T-helper 2 cell treated with Interferon-gamma antibody and Interleukin-4, amounts not matched to agents 5 μg/mL and 100 μg/mL, for 36 hours (primary cell): ENCODE measurements at regions not wholly inside any gene's neighbourhood (a gene's known extent, or its start where the extent isn't known, plus 50 kb on each side); places are given as distances from the start of the nearest gene placed in this dataset.

Experiments
- DNase-seq: peaks from one replicate; pipeline ENCODE4 v3.0.0; 2021; ENCODE audit warnings: low spot score
- H3K27ac Mint-ChIP-seq: one replicate; pipeline ENCODE4 v1.8.0; 2021; ENCODE audit warnings: mild to moderate bottlenecking, mixed read lengths
- H3K27me3 Mint-ChIP-seq: one replicate; pipeline ENCODE4 v1.8.0; 2021; ENCODE audit warnings: low read depth, mixed read lengths
- H3K36me3 Mint-ChIP-seq: one replicate; pipeline ENCODE4 v1.8.0; 2021; ENCODE audit warnings: low read depth, mixed read lengths
- H3K4me1 Mint-ChIP-seq: one replicate; pipeline ENCODE4 v1.8.0; 2021; ENCODE audit warnings: low read depth, mixed read lengths
- H3K4me3 Mint-ChIP-seq: one replicate; pipeline ENCODE4 v1.8.0; 2022; ENCODE audit warnings: mild to moderate bottlenecking, moderate library complexity, mixed read lengths
- H3K9me3 Mint-ChIP-seq: one replicate; pipeline ENCODE4 v1.8.0; 2021; ENCODE audit warnings: mixed read lengths

DNA sequence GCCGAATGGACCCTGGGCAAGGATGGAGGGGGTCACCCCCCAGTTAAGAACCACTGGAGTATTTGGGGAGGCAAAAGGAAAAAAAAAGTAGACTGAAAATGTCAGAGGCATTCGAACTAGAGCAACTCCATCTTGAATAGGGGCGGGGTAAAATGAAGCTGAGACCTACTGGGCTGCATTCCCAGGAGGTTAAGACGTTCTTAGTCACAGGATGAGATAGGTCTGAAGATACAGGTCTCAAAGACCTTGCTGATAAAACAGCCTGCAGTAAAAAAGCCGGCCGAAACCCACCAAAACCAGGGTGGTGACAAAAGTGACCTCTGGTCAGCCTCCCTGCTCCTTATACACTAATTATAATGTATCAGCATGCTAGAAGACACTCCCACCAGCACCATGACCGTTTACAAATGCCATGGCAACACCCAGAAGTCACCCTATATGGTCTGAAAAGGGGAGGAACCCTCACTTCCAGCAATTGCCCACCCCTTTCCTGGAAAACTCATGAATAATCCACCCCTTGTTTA, 70.4 kb upstream of the KCNG1 start:
- no peak overlapping the region for H3K4me3 Mint-ChIP-seq
- peaks cover 9% of the 10 kb centered on the region for H3K4me1 Mint-ChIP-seq
- H3K27me3 Mint-ChIP-seq: peaks cover 38% of the 10 kb centered on the region

DNA sequence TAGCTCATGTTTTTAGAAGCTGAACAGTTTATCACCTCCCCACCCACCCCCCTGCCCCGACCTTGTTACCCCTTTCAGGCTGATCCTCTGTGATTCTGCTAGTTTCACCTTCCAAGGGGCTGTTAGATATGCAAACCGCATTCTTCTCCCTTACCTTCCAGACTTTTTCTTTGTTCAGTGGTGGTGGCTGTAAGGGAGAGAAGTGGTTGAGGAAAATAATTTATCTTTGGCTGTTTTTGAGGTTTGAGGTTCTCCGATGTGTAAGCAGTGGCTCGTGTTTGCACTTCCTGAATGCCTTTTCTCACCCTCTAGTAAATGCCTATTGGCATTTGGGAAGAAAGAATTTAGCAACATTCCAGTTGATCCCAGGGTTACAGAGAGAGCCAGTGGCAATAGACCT, 69.4 kb upstream of the KCNG1 start:
- DNase-seq: no peak
- no peaks in the 10 kb centered on the region for H3K36me3 Mint-ChIP-seq
- H3K27me3 Mint-ChIP-seq: peaks cover 37% of the 10 kb centered on the region
- H3K4me1 Mint-ChIP-seq: peaks cover 9% of the 10 kb centered on the region
- H3K4me3 Mint-ChIP-seq: no peak overlapping the region
- no peaks in the 10 kb centered on the region for H3K9me3 Mint-ChIP-seq
- H3K27ac Mint-ChIP-seq: no peak overlapping the region

More for the DNA sequence above, 70.4 kb upstream of the KCNG1 start:
- no peak for DNase-seq
- Mint-ChIP-seq H3K27ac (no peak overlapping the region), H3K36me3 (no peaks in the 10 kb centered on the region), H3K9me3 (no peaks in the 10 kb centered on the region)

DNA sequence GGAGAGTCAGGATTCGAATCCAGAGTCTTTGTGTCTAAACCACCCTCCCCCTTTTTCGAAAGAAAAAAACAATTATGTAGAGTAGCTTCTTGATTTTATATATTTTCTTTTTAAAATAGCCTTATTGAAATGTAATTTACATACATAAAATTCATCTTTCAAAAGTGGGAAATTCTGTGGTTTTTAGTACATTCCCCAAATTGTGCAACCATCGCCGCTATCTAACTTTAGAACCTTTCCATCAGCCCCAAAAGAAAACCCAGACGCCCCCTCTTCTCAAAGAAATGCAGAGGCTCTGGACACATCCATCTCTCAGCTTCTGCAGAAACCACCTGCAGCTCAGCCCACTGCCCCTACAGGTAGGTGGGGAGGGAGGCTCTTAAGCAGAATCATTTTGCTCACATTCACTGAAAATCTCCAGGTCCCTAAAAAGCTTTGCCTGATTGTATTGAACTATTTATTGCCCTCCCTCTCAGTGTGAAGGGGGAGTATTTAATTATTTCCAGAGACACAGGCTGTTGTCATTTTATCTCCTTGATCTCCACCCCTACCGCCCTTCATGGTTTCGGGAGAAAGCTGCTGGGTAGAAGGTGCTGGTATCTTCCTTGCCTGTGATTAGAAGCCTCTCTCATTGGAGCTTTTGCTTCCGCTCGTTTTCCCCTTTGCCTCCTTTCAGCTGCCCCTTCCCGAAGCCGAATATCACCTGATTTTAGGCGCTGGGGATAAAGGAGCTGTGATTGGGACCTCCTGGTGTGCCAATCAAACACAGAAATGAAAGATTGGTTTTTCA, 68.7 kb upstream of the KCNG1 start:
- H3K9me3 Mint-ChIP-seq: no peaks in the 10 kb centered on the region
- H3K27ac Mint-ChIP-seq: no peak overlapping the region
- no peak for DNase-seq
- H3K27me3 Mint-ChIP-seq: peaks cover 37% of the 10 kb centered on the region
- peaks cover 9% of the 10 kb centered on the region for H3K4me1 Mint-ChIP-seq
- H3K4me3 Mint-ChIP-seq: no peak overlapping the region
- no peaks in the 10 kb centered on the region for H3K36me3 Mint-ChIP-seq

- no peak overlapping the region for H3K27ac Mint-ChIP-seq
- peaks cover 34% of the 10 kb centered on the region for H3K27me3 Mint-ChIP-seq
- no peak overlapping the region for H3K4me3 Mint-ChIP-seq
- H3K4me1 Mint-ChIP-seq: peaks cover 9% of the 10 kb centered on the region
- no peaks in the 10 kb centered on the region for H3K36me3 Mint-ChIP-seq
- no peak for DNase-seq
- no peaks in the 10 kb centered on the region for H3K9me3 Mint-ChIP-seq
Measured at GRCh38 chr20:51089840-51090239, 66.9 kb upstream of the KCNG1 start.

DNA sequence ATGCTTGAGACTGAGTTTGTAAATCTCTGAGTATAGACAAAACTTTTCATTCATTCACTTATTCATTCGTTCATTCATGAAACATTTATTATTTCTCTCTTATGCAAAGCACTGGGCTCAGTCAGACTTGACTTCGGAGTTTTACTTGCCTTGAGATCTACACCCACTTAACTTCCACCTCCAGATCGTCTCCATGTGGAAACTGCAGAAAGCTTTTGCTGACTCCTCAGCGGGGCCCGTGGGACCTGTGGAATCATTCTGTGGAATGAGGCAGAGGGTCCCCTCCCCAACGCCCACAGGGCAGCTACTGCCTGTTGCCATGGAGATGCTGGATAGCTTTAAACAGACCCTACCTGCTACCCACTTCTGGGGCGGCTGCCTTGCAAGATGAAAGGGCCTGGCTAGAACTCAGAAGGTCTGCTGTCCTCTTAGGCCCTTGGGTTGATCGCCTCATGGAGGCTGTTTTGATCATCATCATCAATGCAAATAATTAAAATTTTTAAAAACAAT, 66.4 kb upstream of the KCNG1 start:
- Mint-ChIP-seq H3K27me3 (peaks cover 35% of the 10 kb centered on the region), H3K36me3 (no peaks in the 10 kb centered on the region), H3K27ac (no peak overlapping the region), H3K9me3 (no peaks in the 10 kb centered on the region), H3K4me1 (peaks cover 9% of the 10 kb centered on the region), H3K4me3 (no peak overlapping the region)
- DNase-seq: no peak

GRCh38 chr20:51087266-51087665, 64.4 kb upstream of the KCNG1 start:
- H3K4me1 Mint-ChIP-seq: peaks cover 7% of the 10 kb centered on the region
- H3K9me3 Mint-ChIP-seq: no peaks in the 10 kb centered on the region
- H3K36me3 Mint-ChIP-seq: no peaks in the 10 kb centered on the region
- DNase-seq: no peak
- H3K27me3 Mint-ChIP-seq: peaks cover 35% of the 10 kb centered on the region
- H3K4me3 Mint-ChIP-seq: no peak overlapping the region
- H3K27ac Mint-ChIP-seq: no peak overlapping the region

- Mint-ChIP-seq H3K9me3 (no peaks in the 10 kb centered on the region), H3K27ac (no peak overlapping the region), H3K36me3 (no peaks in the 10 kb centered on the region), H3K27me3 (peaks cover 24% of the 10 kb centered on the region), H3K4me3 (no peak overlapping the region), H3K4me1 (no peaks in the 10 kb centered on the region)
- no peak for DNase-seq
Measured at GRCh38 chr20:51085769-51086168, 62.9 kb upstream of the KCNG1 start.

GRCh38 chr20:51084593-51085377, 61.9 kb upstream of the KCNG1 start:
- peaks cover 19% of the 10 kb centered on the region for H3K27me3 Mint-ChIP-seq
- H3K27ac Mint-ChIP-seq: no peak overlapping the region
- no peak overlapping the region for H3K4me3 Mint-ChIP-seq
- H3K9me3 Mint-ChIP-seq: no peaks in the 10 kb centered on the region
- H3K4me1 Mint-ChIP-seq: no peaks in the 10 kb centered on the region
- H3K36me3 Mint-ChIP-seq: no peaks in the 10 kb centered on the region
- no peak for DNase-seq

- Mint-ChIP-seq H3K36me3 (no peaks in the 10 kb centered on the region), H3K27me3 (peaks cover 25% of the 10 kb centered on the region), H3K4me1 (no peaks in the 10 kb centered on the region), H3K9me3 (no peaks in the 10 kb centered on the region), H3K4me3 (no peak overlapping the region), H3K27ac (no peak overlapping the region)
- no peak for DNase-seq
Measured at GRCh38 chr20:51083447-51083846, 60.5 kb upstream of the KCNG1 start.

DNA sequence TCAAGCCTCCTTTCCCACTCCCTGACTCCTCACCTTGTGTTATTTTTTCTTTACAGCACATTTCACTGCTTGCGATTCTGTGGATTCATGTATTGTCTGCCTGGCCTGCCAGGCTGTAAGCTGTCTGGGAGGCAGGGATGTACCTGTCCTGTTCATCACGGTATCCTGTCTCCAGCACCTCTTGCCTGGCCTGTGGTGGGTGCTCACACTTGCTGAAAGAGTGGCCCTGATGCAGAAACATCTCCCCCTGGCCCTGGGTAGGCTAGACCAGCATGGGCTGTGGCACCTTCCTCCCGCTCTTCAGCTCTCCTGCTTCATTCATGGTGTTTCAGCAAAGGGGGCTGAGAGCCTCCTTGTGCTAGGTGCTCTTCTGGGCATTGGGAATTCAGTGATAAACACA, 60.1 kb upstream of the KCNG1 start:
- Mint-ChIP-seq H3K9me3 (no peaks in the 10 kb centered on the region), H3K4me3 (no peak overlapping the region), H3K27ac (no peak overlapping the region), H3K36me3 (no peaks in the 10 kb centered on the region), H3K4me1 (no peaks in the 10 kb centered on the region), H3K27me3 (peaks cover 25% of the 10 kb centered on the region)
- no peak for DNase-seq

- H3K4me3 Mint-ChIP-seq: no peak overlapping the region
- no peak for DNase-seq
- no peaks in the 10 kb centered on the region for H3K9me3 Mint-ChIP-seq
- no peaks in the 10 kb centered on the region for H3K36me3 Mint-ChIP-seq
- H3K27ac Mint-ChIP-seq: no peak overlapping the region
- H3K27me3 Mint-ChIP-seq: peaks cover 31% of the 10 kb centered on the region
- no peaks in the 10 kb centered on the region for H3K4me1 Mint-ChIP-seq
Measured at GRCh38 chr20:51080516-51080915, 57.6 kb upstream of the KCNG1 start.

DNA sequence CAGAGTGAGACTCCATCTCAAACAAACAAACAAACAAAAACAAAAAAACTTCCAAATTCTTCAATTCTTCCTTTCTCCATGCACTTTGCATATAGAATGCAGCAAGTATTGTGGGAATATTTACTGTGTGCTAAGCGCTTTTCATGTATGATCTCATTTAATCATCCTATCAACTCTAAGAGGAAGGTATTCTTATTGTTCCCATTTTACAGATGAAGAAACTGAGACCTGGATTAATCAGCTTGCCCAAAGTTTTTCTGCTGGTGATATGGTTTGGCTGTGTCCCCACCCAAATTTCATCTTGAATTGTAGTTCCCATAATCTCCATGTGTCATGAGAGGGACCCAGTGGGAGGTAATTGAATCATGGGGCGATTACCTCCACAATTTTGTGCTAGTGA, 56.6 kb upstream of the KCNG1 start:
- H3K9me3 Mint-ChIP-seq: no peaks in the 10 kb centered on the region
- no peak for DNase-seq
- peaks cover 31% of the 10 kb centered on the region for H3K27me3 Mint-ChIP-seq
- no peaks in the 10 kb centered on the region for H3K36me3 Mint-ChIP-seq
- no peaks in the 10 kb centered on the region for H3K4me1 Mint-ChIP-seq
- H3K27ac Mint-ChIP-seq: no peak overlapping the region
- no peak overlapping the region for H3K4me3 Mint-ChIP-seq

DNA sequence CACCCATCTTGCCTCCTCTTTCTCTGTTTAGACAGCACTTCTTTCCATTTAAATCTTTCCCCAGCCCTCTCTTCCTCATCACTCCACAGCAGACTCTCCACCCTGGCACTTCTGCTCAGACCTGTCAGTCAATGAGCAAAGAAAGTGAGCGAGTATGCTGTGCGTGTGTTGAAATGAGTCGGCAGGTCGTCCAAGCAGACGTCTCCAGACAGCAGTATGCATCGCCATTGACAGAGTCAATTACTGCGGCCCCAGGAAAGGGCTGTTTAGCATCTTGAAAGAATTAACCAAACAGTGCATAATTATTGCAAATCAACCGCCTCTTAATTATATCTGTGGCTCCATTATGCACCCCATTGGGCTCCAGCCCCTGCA, 54.8 kb upstream of the KCNG1 start:
- no peaks in the 10 kb centered on the region for H3K4me1 Mint-ChIP-seq
- H3K9me3 Mint-ChIP-seq: no peaks in the 10 kb centered on the region
- no peak overlapping the region for H3K27ac Mint-ChIP-seq
- no peaks in the 10 kb centered on the region for H3K36me3 Mint-ChIP-seq
- peaks cover 18% of the 10 kb centered on the region for H3K27me3 Mint-ChIP-seq
- H3K4me3 Mint-ChIP-seq: no peak overlapping the region
- DNase-seq: no peak
